CD4-positive, CD25-positive, alpha-beta regulatory T cell (primary cell): ENCODE measurements at regions not wholly inside any gene's neighbourhood (a gene's known extent, or its start where the extent isn't known, plus 50 kb on each side); places are given as distances from the start of the nearest gene placed in this dataset.
"Not testable (repeated sequence)": the region's sequence is repeated elsewhere in the genome, so short reads cannot be mapped to it uniquely, and the experiment has no call there.

Source experiments
- ATAC-seq, 2 donors: fragments of 150-1000 bp; cut with Tn5 transposase; one replicate each; pipeline ENCODE4 v1.10.0; 2021; ENCODE audit warnings: low read depth in 2 of 2, moderate number of reproducible peaks in 2 of 2, moderate library complexity in 1 of 2
- DNase-seq, 3 donors: peaks; one replicate each; pipeline versions ENCODE4 v3.0.0 to v3.0.0-alpha.2; 2012 to 2022; ENCODE audit warnings: mixed read lengths in 1 of 3
- H3K27ac ChIP-seq: one replicate; pipeline ENCODE4 v1.7.0; 2013; ENCODE audit warnings: mild to moderate bottlenecking, low read length; ENCODE audit not compliant: insufficient read depth, poor library complexity, severe bottlenecking
- H3K27me3 ChIP-seq: one replicate; pipeline ENCODE4 v1.7.0; 2013; ENCODE audit warnings: low read length; ENCODE audit not compliant: control insufficient read depth, insufficient read depth
- H3K36me3 ChIP-seq: one replicate; pipeline ENCODE4 v1.7.0; 2013; ENCODE audit warnings: mild to moderate bottlenecking, low read length, moderate library complexity; ENCODE audit not compliant: control insufficient read depth, insufficient read depth
- H3K4me1 ChIP-seq: 2 replicates; pipeline ENCODE4 v1.7.0; 2013; ENCODE audit warnings: mild to moderate bottlenecking, low read length; ENCODE audit not compliant: insufficient read depth, control insufficient read depth, poor library complexity, severe bottlenecking
- H3K4me3 ChIP-seq: one replicate; pipeline ENCODE4 v1.7.0; 2013; ENCODE audit warnings: low read depth, mild to moderate bottlenecking, low read length, moderate library complexity
- H3K9me3 ChIP-seq, 2 experiments: 1 replicate in 1 of 2; 2 replicates in 1 of 2; pipeline ENCODE4 v1.7.0; 2013; ENCODE audit warnings: low read length in 2 of 2, mild to moderate bottlenecking in 1 of 2, moderate library complexity in 1 of 2; ENCODE audit not compliant: control insufficient read depth in 2 of 2
- H3K27ac Mint-ChIP-seq, 3 donors: one replicate each; pipeline ENCODE4 v1.8.0; 2020 to 2022; ENCODE audit warnings: mild to moderate bottlenecking in 3 of 3, mixed read lengths in 3 of 3, moderate library complexity in 2 of 3
- H3K27me3 Mint-ChIP-seq: one replicate; pipeline ENCODE4 v1.8.0; 2022; ENCODE audit warnings: mild to moderate bottlenecking, mixed read lengths
- H3K36me3 Mint-ChIP-seq: one replicate; pipeline ENCODE4 v1.8.0; 2020; ENCODE audit warnings: mixed read lengths
- H3K4me1 Mint-ChIP-seq, 4 donors: one replicate each; pipeline ENCODE4 v1.8.0; 2020 to 2022; ENCODE audit warnings: mixed read lengths in 4 of 4, mild to moderate bottlenecking in 1 of 4
- H3K4me3 Mint-ChIP-seq, 4 donors: one replicate each; pipeline ENCODE4 v1.8.0; 2020 to 2022; ENCODE audit warnings: mild to moderate bottlenecking in 4 of 4, mixed read lengths in 4 of 4, moderate library complexity in 3 of 4
- H3K9me3 Mint-ChIP-seq, 7 donors: one replicate each; pipeline ENCODE4 v1.8.0; 2020 to 2022; ENCODE audit warnings: mixed read lengths in 7 of 7, mild to moderate bottlenecking in 3 of 7, moderate library complexity in 2 of 7

DNA sequence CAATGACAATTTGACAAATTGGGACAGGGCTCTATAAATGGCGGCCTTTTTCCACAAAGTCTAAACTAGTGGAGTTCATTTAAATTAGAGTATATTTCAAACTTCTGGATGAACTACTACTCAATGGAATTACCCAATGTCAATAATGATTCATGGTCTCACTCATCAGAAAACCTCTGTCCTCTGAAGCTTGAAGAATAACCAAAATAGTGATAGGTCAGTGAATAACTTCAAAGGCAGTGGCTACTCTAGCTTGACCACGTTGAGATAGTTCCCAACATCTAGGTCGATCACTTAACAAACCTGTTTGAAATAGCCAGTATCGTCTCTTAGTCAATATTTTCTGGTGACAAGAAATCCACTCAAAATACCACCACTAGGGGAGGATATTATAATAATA is 197.6 kb downstream of the HDGFL1 start:
- Mint-ChIP-seq H3K27me3 (no peaks in the 10 kb centered on the region), H3K36me3 (no peaks in the 10 kb centered on the region), H3K27ac (no peak overlapping the region), H3K9me3 (peaks cover 1 to 18% (median 5%) of the 10 kb centered on the region in 7 donors), H3K4me3 (no peak overlapping the region), H3K4me1 (no peaks in the 10 kb centered on the region)
- Histone ChIP-seq H3K4me1 (no peaks in the 10 kb centered on the region), H3K9me3 (peaks cover 0 to 2% of the 10 kb centered on the region in 2 experiments), H3K36me3 (no peaks in the 10 kb centered on the region), H3K27me3 (no peaks in the 10 kb centered on the region), H3K27ac (no peak overlapping the region), H3K4me3 (no peak overlapping the region)
- no peak for ATAC-seq
- no peak for DNase-seq

DNA sequence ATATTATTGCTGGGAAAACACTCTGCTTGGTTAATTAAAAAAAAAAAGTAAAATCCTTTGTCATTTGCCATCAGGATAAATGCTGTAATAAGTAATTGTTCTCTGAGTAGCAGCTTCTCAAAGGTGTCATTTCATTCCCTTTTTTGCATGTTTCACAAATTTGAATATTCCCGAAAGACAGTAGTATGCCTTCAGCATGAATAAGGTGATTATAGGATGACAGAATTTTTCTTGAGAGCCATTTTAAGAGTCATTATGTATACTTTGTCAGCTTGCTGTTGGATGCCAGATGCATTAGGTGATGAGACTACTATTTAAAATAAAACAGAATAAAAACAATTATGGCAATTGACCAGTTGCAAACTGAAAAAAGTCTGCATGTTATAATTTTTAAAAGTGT is 200.7 kb downstream of the HDGFL1 start:
- no peak overlapping the region for H3K27ac ChIP-seq
- Mint-ChIP-seq H3K4me1 (no peaks in the 10 kb centered on the region), H3K27me3 (no peaks in the 10 kb centered on the region), H3K27ac (no peak overlapping the region), H3K36me3 (no peaks in the 10 kb centered on the region), H3K4me3 (no peak overlapping the region), H3K9me3 (peaks cover 1 to 15% (median 7%) of the 10 kb centered on the region in 7 donors)
- DNase-seq (no peak), ATAC-seq (no peak)
- no peaks in the 10 kb centered on the region for H3K4me1 ChIP-seq
- H3K27me3 ChIP-seq: no peaks in the 10 kb centered on the region
- H3K36me3 ChIP-seq: no peaks in the 10 kb centered on the region
- H3K4me3 ChIP-seq: no peak overlapping the region
- no peaks in the 10 kb centered on the region for H3K9me3 ChIP-seq

DNA sequence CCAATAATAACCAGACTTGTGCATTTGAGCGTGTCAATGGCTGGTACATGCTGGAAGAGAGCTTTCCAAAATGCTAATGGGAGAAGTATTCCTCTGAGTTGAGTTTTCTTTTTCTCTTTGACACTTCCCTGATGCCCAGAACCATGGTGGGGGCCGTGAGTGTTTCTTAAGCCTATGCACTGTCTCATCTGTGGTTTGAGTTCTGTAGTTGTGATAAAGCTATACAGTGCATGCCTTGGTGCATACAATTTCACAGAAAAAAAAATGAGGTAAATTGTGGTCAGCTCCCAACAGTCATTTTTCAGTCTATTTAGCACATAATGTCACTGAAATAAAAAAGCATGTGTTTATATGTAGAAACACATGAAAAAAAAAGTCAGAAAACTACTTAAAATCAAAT is 204.8 kb downstream of the HDGFL1 start:
- Mint-ChIP-seq H3K27ac (no peak overlapping the region), H3K4me3 (no peak overlapping the region), H3K27me3 (no peaks in the 10 kb centered on the region), H3K4me1 (no peaks in the 10 kb centered on the region), H3K36me3 (peaks cover 5% of the 10 kb centered on the region), H3K9me3 (peaks cover 1 to 27% (median 12%) of the 10 kb centered on the region in 7 donors)
- H3K9me3 ChIP-seq: peaks cover 3 to 13% of the 10 kb centered on the region in 2 experiments
- H3K36me3 ChIP-seq: no peaks in the 10 kb centered on the region
- H3K27ac ChIP-seq: no peak overlapping the region
- DNase-seq (no peak), ATAC-seq (no peak)
- H3K27me3 ChIP-seq: no peaks in the 10 kb centered on the region
- H3K4me3 ChIP-seq: no peak overlapping the region
- H3K4me1 ChIP-seq: no peaks in the 10 kb centered on the region

DNA sequence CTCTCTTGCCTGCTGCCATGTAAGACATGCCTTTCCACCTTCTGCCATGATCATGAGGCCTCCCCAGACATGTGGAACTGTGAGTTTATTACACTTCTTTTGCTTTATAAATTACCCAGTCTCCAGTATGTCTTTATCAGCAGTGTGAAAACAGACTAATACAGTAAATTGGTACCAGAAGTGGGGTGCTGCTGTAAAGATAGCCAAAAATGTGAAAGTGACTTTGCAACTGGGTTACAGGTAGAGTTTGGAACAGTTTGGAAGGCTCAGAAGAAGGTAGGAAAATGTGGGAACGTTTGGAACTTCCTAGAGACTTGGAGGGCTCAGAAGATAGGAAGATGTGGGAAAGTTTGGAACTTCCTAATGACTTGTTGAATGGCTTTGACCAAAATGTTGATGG is 209.1 kb downstream of the HDGFL1 start:
- not testable (repeated sequence) for H3K27ac ChIP-seq, ATAC-seq, H3K4me3 Mint-ChIP-seq, DNase-seq, H3K27me3 ChIP-seq, H3K4me1 ChIP-seq, H3K4me1 Mint-ChIP-seq, H3K36me3 ChIP-seq, H3K36me3 Mint-ChIP-seq, H3K27ac Mint-ChIP-seq, H3K4me3 ChIP-seq, H3K27me3 Mint-ChIP-seq
- H3K9me3 ChIP-seq: peaks cover 5 to 20% of the 10 kb centered on the region in 2 experiments
- H3K9me3 Mint-ChIP-seq: peaks cover 1 to 35% (median 9%) of the 10 kb centered on the region in 7 donors

DNA sequence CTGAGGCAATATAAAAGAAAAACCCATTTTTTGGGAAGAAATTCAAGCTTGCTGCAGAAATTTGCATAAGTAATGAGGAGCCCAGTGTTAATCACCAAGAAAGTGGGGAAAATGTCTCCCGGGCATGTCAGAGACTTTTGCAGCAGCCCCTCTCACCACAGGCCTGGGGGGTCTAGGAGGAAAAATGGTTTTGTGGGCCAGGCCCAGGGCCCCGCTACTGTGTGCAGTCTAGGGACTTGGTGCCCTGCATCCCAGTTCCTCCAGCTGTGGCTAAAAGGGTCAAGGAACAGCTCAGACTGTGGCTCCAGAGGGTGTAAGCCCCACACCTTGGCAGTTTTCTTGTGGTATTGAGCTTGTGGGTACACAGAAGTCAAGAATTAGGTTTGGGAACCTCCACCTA is 209.7 kb downstream of the HDGFL1 start:
- Mint-ChIP-seq H3K4me3 (no peak overlapping the region), H3K27me3 (no peaks in the 10 kb centered on the region), H3K9me3 (peaks cover 3 to 35% (median 9%) of the 10 kb centered on the region in 7 donors), H3K4me1 (no peaks in the 10 kb centered on the region), H3K36me3 (peaks cover 5% of the 10 kb centered on the region), H3K27ac (no peak overlapping the region)
- Histone ChIP-seq H3K36me3 (no peaks in the 10 kb centered on the region), H3K27ac (no peak overlapping the region), H3K4me3 (no peak overlapping the region), H3K4me1 (no peaks in the 10 kb centered on the region), H3K9me3 (peaks cover 5 to 20% of the 10 kb centered on the region in 2 experiments), H3K27me3 (no peaks in the 10 kb centered on the region)
- DNase-seq (no peak), ATAC-seq (no peak)

DNA sequence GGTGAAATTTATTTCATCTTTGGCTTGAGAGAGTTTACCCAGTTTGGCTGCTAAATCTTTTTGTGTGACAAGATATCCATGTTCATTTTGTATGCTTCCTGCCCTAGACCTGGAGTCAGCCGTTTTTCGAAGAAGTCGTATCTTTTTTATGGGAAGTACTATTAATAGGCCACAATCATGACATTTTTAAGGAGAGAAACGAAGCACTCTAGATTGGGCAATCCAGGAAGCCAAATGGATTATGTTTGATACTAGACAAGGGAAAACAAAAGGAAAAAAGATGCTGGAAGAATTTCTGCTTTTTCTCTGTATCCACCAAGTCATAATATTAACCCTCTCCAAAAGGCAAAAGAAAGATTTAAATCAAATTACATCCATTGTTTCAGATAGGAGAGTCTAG is 214.6 kb downstream of the HDGFL1 start:
- Mint-ChIP-seq H3K9me3 (peaks cover 1 to 18% (median 4%) of the 10 kb centered on the region in 7 donors), H3K36me3 (no peaks in the 10 kb centered on the region), H3K27me3 (no peaks in the 10 kb centered on the region), H3K4me1 (no peaks in the 10 kb centered on the region), H3K4me3 (no peak overlapping the region), H3K27ac (no peak overlapping the region)
- H3K4me1 ChIP-seq: no peaks in the 10 kb centered on the region
- H3K27ac ChIP-seq: no peak overlapping the region
- H3K9me3 ChIP-seq: peaks cover 4 to 8% of the 10 kb centered on the region in 2 experiments
- no peaks in the 10 kb centered on the region for H3K36me3 ChIP-seq
- no peak for DNase-seq
- ATAC-seq: no peak
- H3K4me3 ChIP-seq: no peak overlapping the region
- no peaks in the 10 kb centered on the region for H3K27me3 ChIP-seq

DNA sequence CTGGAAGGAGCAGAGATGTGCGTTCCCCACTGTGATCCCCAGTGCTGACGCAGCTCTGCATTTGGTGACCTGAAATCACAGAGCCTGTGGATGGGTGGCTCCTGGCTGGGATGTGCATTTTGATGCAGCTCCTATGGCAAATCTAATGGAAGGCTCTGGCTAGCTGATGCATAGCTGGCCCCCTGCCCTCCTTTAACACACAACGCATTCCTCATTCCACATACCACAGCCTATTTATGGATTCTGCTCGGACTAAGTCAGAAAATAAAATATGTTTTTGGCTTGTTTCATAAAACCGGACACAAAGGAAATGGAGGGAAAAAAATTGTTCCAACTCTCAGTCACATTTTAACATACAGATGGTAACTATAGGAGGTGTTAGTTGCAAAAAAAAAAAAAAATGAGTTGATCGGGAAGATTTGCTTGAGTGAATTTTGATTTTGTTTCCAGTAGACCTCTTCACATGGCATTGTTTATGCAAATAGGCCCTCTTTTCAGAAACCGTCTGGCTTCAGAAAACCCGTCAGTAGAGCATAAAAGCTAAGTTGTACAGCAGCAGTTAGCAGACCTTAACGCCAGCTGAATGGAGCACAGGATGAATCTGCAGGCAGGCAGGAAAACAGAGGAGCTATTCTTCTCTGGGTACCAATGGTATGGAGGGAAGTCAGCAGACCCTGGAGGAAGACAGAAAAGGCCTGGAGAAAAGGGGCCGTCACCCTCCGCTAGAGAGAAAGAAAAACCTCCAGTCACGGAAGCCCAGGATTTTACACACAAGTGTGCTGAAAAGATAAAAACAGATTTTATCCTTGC is 215.4 kb downstream of the HDGFL1 start:
- H3K27me3 Mint-ChIP-seq: no peaks in the 10 kb centered on the region
- H3K36me3 ChIP-seq: no peaks in the 10 kb centered on the region
- H3K27ac ChIP-seq: no peak overlapping the region
- H3K4me3 ChIP-seq: no peak overlapping the region
- no peaks in the 10 kb centered on the region for H3K4me1 ChIP-seq
- no peak overlapping the region for H3K4me3 Mint-ChIP-seq
- H3K27ac Mint-ChIP-seq: no peak overlapping the region
- DNase-seq (no peak), ATAC-seq (no peak)
- no peaks in the 10 kb centered on the region for H3K4me1 Mint-ChIP-seq
- H3K27me3 ChIP-seq: no peaks in the 10 kb centered on the region
- H3K9me3 ChIP-seq: peaks cover 0 to 4% of the 10 kb centered on the region in 2 experiments
- no peaks in the 10 kb centered on the region for H3K36me3 Mint-ChIP-seq
- H3K9me3 Mint-ChIP-seq: peaks cover 1 to 15% (median 3%) of the 10 kb centered on the region in 7 donors

DNA sequence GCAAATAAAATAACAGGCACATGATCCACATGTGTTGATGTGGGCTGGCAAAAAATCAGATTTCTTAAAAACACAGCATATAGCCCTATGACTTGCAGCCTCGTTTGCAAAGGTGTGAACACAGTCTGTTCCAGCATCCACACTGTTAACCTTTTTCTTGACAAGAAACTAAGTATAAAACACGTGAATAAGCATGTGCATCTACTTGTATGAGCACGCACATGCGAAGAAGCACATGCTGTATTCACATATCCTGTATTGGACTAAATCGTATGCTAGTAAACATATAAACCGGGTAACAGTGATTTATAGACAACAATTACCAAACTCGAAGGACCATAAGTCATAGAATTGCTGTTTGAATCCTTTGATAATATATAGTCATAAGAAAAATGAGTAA is 218.7 kb downstream of the HDGFL1 start:
- peaks cover 0 to 2% of the 10 kb centered on the region in 2 experiments for H3K9me3 ChIP-seq
- DNase-seq: no peak
- H3K27ac ChIP-seq: no peak overlapping the region
- H3K27me3 Mint-ChIP-seq: no peaks in the 10 kb centered on the region
- no peak overlapping the region for H3K4me3 Mint-ChIP-seq
- no peaks in the 10 kb centered on the region for H3K36me3 Mint-ChIP-seq
- no peaks in the 10 kb centered on the region for H3K4me1 Mint-ChIP-seq
- H3K4me1 ChIP-seq: no peaks in the 10 kb centered on the region
- no peak for ATAC-seq
- no peaks in the 10 kb centered on the region for H3K36me3 ChIP-seq
- no peak overlapping the region for H3K4me3 ChIP-seq
- H3K27me3 ChIP-seq: no peaks in the 10 kb centered on the region
- peaks cover 1 to 9% (median 5%) of the 10 kb centered on the region in 7 donors for H3K9me3 Mint-ChIP-seq
- no peak overlapping the region for H3K27ac Mint-ChIP-seq
